NCI-H510A treated with DMSO at 0.1 percent for 48 hours (cell line): ENCODE measurements at regions not wholly inside any gene's neighbourhood (a gene's known extent, or its start where the extent isn't known, plus 50 kb on each side); places are given as distances from the start of the nearest gene placed in this dataset.
A peak's percentile ranks its signal among the peaks of the same experiment; 100 is the strongest.
"Not testable (repeated sequence)": the region's sequence is repeated elsewhere in the genome, so short reads cannot be mapped to it uniquely, and the experiment has no call there.

ENCODE experiments used
- DNase-seq: peaks from one replicate; lab custom pipeline; 2025; lab: John Stamatoyannopoulos, UW

GRCh38 chr21:14058566-14058965 is 152.2 kb downstream of the LIPI start:
- DNase-seq, result no peak

GRCh38 chr21:14057841-14058481 is 152.8 kb downstream of the LIPI start:
- DNase-seq, result not testable (repeated sequence)

GRCh38 chr21:14057313-14057712 is 153.4 kb downstream of the LIPI start:
- DNase-seq, result no peak

GRCh38 chr21:14056771-14057191 is 154.0 kb downstream of the LIPI start:
- DNase-seq, result no peak

- not testable (repeated sequence) for DNase-seq
These were observed 154.8 kb downstream of the LIPI start for GRCh38 chr21:14055746-14056515.

GRCh38 chr21:14054682-14055081 is 156.1 kb downstream of the LIPI start:
- no peak for DNase-seq

- no peak for DNase-seq
These were observed 160.6 kb downstream of the LIPI start for GRCh38 chr21:14050121-14050520.

GRCh38 chr21:14046401-14046800 is 164.4 kb downstream of the LIPI start:
- no peak for DNase-seq

- DNase-seq, result no peak
These were observed 170.4 kb downstream of the LIPI start for GRCh38 chr21:14040386-14040785.

GRCh38 chr21:14028619-14029018 is 182.1 kb downstream of the LIPI start:
- not testable (repeated sequence) for DNase-seq

- DNase-seq, result peak; percentile 68
These were observed 183.4 kb downstream of the LIPI start for GRCh38 chr21:14027235-14027869.

GRCh38 chr21:14020108-14020507 is 190.6 kb downstream of the LIPI start:
- not testable (repeated sequence) for DNase-seq

GRCh38 chr21:14015841-14016240 is 194.9 kb downstream of the LIPI start:
- DNase-seq, result not testable (repeated sequence)

- DNase-seq, result not testable (repeated sequence)
These were observed 196.9 kb downstream of the LIPI start for GRCh38 chr21:14013623-14014498.

- no peak for DNase-seq
These were observed 197.6 kb downstream of the LIPI start for GRCh38 chr21:14013056-14013603.

- no peak for DNase-seq
These were observed 198.3 kb downstream of the LIPI start for GRCh38 chr21:14012409-14012808.

GRCh38 chr21:14011751-14012150 is 199.0 kb downstream of the LIPI start:
- DNase-seq, result not testable (repeated sequence)

- DNase-seq, result not testable (repeated sequence)
These were observed 199.6 kb downstream of the LIPI start for GRCh38 chr21:14011149-14011548.

GRCh38 chr21:14010729-14011128 is 200.0 kb downstream of the LIPI start:
- DNase-seq, result no peak

GRCh38 chr21:14009990-14010389 is 200.8 kb downstream of the LIPI start:
- DNase-seq, result not testable (repeated sequence)

GRCh38 chr21:14009238-14009981 is 201.3 kb downstream of the LIPI start:
- DNase-seq, result not testable (repeated sequence)
